GM21717 (cell line): ENCODE measurements at regions not wholly inside any gene's neighbourhood (a gene's known extent, or its start where the extent isn't known, plus 50 kb on each side); places are given as distances from the start of the nearest gene placed in this dataset.

Experiments used
- ATAC-seq: cut with Tn5 transposase; IDR thresholded peaks from one replicate; pipeline ENCODE4 v1.9.1; 2021; ENCODE audit warnings: mild to moderate bottlenecking, moderate library complexity; ENCODE audit not compliant: unreplicated experiment

DNA sequence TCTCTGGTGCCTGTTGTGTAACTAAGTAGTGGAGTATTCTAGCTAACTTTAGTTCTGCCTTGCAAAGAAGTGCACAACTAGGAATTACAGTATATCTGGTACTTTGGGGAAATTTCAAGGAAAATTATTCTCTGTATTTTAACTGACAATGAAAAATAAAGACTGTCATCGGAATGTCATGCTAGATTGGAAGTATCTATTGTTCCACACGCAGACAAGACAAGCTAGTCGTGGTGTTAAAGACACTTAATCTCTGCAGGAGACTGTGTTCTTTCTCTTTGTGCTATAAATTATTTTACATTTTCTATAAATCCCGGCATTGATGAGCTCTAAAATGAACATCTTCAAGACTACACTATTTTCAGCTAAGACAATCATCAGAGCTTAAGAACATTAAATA is 1068.8 kb upstream of the ADGRL4 start:
- no peak for ATAC-seq

DNA sequence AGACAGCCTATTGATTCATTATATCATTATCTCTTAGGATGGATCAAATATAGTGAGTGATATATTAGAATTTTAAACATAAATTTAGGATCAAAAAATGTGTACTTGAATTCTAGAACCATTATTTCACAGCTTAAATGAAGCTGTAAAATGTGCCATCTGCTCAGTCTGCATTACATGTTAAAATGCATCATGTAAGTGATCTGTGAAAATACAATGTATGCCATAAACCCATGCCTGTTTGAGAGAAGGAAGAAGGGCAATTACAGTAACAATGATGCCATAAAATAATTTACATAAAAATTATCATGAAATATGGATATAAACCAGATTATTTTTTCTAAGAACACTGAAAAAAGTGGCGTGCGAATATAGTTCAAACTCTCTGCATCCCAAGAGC is 1066.0 kb upstream of the ADGRL4 start:
- ATAC-seq = no peak

DNA sequence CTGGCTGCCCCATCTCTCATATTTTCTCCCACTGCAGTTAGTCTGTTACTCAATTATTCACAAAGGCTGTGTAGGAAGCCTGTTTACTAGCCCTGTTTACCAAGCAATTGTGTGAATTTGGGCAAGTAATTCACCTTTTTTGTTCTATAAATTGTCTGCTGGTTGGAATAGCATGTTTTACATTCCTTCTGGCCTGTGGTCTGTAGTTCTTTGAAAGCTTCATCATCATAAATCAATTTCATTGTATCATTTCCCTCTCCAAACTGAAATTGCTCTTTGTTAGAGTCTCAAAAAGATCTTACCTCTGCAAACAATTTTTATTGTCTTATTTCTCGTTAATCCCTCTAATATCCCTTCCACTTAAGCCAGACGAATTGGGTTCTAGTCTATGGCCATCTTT is 1059.5 kb upstream of the ADGRL4 start:
- ATAC-seq = no peak

DNA sequence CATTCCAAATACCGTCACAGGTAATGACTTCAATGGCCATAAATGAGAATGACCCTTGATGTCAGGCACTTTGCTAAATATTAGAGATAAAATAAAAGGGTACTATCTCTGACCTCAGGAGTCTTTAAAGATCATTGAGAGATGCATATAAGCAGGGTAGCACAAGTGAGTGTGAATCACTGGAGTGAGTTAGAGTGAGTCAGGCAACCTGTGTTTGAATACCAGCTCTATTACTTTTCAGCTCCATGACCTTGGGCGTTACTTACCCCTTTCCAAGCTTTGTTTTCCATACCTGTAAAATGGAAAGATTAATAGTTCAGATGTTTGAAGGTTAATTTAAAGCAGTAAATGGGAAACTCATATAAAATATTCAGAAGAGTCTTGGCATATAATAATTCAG is 1058.0 kb upstream of the ADGRL4 start:
- ATAC-seq = no peak

DNA sequence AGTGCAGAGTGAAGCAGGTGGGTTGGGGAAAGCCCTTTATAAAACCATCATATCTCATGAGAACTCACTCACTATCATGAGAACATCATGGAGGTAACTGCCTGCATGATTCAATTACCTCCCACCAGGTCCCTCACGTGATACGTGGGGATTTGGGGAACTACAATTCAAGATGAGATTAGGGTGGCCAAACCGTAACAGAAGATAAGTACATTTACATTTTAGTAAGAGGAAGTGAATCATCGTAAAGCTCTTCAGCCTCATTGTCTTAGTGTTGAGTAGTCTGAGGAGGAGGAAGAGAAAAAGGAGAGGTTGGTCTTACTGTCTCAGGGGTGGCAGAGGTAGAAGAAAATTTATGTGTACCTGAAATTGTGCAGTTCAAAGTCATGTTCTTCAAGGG is 1053.4 kb upstream of the ADGRL4 start:
- ATAC-seq = no peak

DNA sequence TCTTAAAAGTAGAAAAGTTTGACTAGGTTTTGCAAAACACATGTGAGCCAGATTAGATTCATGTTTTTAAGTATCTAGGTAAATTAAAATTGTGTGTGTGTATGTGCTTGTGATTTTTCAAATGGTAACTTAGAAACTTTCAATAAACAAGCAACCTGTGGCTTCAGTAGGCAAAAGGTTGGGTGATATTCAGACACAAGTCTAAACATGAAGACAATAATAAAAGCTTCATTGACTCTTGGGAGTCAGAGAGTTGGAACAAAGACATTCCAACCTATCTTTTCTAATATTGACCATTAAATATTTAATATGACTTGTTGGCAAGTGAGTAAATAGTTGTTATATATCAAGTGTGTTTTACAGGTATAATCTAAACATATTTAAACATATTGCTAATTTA is 1049.6 kb upstream of the ADGRL4 start:
- ATAC-seq = no peak

DNA sequence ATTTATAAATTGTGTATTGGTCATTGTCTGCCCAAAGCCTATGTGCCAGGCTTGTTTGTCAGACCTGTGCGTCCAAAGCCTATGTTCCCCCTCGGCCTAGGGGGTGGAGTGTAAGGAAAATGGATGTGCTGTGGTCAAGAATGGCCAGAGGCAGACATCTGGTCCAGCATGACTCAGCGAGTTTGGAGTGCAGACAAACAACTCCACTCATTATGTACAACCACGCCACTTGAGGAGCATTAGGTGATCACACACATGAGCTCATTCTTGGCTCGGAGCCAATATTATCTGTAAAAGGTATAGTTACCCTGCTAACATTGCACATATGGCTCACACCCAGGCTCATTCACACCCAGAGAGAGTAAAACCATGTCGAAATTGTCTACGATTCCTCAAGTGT is 1047.6 kb upstream of the ADGRL4 start:
- no peak for ATAC-seq

DNA sequence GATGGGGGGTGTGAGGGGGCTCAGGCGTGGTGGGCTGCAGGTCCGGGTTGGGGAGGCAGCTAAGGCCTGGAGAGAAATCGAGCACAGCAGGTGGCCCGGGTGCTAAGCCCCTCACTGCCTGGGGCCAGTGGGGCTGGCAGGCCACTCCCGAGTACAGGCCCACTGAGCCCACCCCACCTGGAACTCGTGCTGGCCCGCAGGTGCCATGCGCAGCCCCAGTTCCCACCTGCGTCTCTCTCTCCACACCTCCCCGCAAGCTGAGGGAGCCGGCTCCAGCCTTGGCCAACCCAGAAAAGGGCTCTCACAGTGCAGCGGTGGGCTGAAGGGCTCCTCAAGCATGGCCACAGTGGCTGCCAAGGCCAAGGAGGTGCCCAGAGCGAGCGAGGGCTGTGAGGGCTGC is 1047.1 kb upstream of the ADGRL4 start:
- ATAC-seq = no peak

DNA sequence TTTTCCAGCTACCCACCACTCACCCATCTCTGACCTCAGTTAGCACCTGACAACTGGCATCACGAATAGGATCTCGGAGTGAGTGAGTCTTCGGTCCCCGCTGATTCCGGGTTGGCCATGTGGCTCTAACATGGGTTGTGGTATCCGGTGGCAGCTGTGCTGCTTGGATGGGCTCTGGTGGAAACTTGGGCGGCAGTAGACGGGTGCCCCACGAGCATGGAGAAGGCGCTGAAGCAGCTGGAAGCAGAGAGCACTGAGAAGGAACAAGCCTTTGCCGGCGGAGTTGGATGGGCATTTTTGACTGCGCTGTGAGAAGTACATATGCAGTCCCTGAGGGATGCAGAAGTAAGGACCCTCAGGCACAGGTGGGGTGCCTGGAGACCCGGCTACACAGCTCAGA is 1044.0 kb upstream of the ADGRL4 start:
- ATAC-seq = no peak

DNA sequence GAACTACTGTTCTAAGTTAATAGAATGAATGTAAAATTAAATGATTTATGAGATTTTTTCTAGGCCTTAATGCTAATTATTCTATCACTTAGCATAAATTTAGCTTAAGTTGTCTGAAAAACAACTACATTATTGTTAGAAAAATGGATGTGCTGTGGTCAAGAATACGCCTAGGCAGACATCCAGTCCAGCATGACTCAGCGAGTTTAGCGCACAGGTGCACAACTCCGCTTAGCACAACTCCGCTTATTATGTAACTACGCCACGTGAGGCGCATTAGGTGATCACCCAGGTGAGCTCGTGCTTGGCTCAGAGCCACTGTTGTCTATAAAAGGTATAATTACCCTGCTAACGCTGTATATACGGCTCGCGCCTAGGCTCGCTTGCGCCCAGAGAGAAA is 1043.6 kb upstream of the ADGRL4 start:
- ATAC-seq = no peak

DNA sequence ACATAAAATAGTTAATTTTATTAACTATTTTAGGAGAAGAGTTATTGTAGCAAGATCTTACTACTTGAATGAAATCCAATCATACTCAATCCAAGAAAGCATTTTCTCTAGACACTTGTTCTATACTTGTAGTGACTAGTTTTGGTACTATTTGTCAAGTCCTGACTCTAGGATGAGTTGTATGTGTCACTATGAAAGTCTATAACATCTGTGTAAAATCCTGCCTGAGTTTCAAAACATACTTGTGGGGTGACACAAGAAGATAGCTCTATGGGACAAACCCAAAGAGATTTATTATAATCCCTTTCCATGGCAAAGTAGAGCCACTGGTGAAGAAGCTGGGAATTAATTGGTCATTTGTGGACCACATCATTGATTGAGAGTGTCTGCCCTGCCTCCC is 1042.2 kb upstream of the ADGRL4 start:
- ATAC-seq = no peak

DNA sequence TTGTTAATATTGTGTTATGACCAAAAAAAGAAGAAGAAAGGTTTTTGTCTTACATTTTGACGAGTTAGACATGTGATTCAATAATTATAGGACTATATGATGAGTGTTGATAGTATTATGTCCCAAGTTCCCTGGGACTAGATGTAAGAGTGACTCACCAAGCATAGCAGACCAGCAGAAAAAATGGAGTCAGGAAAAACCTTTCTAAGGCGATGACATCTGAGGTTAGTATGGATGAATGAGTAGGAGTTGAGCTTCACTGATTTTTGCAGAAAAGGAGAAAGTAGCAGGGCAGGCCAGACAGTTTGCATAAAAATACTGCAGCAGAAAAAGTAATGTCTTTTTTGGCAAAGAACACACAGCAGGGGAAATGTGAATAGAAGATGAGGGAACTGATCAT is 1041.3 kb upstream of the ADGRL4 start:
- no peak for ATAC-seq

DNA sequence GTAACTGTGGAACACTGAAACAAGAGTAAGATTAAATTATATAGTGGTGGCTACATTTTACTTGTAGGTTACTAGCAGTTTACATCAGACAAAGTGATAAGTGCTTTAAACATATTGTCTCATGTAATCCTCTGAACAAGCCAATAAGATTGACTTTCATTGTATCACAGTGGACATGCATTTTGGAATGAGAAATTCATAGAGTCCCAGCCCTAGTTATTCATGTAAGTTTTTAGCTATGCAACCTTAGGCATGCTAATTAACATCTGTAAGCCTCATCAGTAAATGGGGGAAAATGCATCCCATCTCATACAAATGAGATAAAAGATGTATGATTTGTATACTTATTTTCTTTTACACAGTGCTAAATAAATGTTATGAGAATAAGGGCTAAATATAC is 1038.1 kb upstream of the ADGRL4 start:
- no peak for ATAC-seq

DNA sequence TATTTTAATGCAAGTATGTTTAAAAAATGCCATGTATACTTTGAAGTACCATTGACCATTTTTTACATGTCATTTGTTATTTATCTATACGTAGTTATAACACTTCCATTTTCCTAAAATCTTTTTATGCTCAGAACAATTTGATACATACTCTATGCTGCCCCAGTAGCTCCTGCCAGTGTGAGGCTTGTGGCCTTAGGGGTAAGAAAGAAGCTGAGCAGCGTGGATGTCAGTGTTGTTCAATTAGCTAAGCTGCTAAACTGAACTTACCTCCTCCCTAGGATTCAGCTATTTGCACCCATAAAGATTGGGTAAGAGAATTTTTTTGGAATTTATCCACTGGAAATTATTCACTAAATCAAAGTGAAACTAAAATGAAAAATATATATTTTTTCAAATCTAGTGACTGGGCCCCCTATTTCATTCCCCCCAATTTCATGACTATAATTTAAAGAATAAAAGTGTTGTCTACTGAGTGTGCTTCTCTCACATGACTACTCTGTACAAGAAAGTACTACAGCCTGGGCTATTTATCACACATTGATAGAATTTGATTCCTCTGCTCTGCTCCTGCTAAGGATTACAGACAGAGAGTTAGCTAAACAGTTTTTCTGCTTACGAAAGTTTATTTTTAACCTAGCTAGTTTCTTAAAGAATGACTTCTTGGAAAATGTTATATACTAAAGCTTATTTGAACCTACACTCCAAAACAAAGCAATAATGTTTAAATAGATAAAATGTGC is 1030.3 kb upstream of the ADGRL4 start:
- ATAC-seq = no peak

DNA sequence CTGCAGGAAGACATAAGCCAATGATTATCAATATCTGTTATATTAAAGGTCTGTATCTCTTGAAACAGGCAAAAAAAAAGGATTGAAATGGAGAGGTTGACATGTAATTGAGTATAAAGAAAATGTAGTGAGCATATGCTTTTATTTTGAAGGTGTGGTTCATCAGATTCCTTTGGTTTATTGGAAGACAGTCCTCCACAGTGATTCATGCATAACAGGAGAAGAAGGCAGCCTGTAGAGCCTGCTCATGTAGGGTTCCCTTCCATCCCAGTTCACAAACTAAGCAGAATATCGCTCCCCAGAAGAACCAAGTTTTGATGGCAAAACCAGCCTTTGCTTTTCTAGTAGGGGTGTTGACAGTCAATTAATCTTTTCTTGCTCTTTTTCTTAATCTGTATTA is 1016.8 kb upstream of the ADGRL4 start:
- no peak for ATAC-seq

DNA sequence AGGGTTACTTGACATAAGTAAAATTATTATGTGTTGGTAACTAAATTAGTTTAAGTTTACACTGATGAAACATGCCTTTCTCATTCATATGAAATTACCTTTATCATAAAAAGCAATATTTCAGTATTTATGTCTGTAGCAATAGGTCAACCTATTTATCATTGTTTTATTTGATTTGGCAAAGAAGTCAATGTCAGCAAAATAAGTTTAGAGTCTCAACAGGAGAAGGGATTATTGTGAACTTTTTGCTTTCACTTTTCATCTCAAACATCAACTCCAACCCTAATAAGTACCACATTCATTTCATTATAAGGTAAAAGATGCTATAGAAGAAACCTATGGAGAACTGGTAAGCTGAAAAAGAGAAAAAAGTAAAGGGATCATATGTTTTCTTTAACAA is 1015.4 kb upstream of the ADGRL4 start:
- no peak for ATAC-seq

DNA sequence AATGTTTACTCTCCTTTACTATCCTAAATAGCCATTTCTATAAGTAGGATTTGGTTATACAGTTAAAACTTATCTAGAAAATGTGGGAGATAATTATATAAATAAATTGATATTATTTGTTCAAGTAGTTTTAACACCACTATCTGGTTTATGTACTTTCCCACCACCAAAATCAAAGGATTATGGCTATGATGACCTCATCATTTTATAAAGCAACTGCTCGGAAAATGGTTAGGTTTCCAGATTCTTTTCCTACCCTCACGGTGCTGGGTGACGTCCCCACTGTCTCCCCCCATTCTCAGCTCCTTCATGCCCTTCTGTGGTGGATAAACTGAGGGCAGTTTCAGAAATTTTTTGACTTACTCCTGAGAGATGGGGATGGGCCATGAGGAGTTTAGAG is 1011.8 kb upstream of the ADGRL4 start:
- no peak for ATAC-seq

DNA sequence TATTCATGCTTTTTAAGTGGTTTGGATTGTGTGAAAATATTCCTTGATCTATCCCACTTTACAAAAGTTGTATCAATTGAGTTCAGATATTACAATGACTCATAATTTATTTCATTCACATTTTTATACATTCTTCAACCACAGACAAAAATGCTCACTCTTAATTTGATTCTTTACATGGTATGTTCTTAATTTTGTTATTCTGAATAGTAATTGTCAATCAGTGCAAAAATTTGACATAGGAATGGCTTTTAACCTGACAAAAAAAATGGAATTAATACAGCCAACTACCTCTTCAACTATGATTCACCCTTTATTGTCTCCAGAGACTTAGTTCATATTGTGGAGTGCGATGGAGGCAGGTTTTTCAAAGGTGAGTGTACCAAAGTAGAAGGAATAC is 1002.4 kb upstream of the ADGRL4 start:
- no peak for ATAC-seq

DNA sequence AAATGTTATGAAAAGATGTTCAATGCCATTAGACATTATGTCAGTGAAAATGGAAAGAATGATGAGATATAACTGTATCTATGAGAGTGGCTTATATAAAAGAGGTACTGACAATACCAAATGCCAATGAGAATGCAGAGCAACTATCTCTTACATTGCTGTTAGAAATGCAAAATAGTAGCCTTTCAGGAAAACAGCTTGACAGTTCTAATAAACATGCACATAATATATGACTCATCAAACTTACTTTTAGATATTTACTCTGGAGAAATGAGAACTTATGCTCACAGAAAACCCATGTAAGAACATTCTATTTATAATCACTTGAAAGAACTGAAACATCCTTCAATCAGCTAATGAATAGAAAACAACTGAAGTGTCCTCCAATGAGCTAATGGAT is 996.7 kb upstream of the ADGRL4 start:
- no peak for ATAC-seq

DNA sequence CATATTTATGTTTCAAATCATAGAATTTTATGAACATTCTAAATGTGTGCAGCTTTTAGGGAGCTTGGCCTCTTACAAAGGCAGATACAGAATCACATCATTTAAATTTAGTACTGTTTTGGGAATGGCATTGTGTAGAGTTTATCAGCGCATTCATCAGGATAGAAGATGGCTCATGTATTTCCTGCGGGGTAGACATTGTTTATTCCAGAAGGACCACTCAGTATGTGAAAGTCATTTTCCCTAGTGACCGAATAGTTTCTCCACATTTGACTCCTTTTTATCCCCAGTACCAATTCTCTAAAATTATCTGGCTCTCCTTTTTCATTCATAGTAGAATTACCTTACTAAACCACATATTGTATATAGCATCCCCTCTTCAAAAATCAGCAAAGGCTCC is 981.9 kb upstream of the ADGRL4 start:
- ATAC-seq = no peak

DNA sequence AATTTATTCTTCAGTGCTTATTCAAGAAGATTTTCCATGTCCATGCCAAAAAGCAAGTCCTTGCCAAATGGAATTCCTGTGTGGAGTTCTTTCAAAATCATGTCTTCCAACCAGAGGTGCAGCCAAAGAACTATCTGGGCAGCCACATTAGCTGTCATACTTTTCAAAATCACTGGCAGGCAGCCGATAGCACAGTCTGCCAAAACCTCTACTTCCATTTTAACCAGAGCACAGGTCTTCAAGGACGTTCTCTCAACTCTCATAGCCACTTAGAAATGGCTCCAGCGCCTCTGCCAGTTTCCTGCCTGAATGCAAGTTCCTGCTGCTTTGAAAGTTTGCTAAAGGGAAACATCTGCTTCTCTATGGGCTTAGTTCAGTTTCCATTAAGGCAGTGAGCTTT is 975.7 kb upstream of the ADGRL4 start:
- no peak for ATAC-seq

DNA sequence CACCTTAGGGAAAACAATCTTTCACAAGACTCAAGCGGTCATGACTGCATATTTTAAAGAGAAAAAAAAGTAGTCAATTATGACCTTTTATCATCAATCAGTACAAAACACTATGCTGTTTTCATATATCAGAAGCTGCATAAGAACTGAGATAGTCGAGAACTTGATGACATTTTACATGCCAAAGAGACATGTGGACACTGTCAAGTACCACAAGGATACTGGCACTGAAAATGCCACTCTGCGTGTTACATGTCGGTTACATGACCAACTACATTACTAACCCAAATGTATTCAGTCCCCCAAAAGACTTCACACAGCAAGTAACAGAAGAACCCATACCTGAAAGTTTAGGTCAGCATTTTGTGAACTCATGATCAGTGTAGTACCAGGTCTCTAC is 975.0 kb upstream of the ADGRL4 start:
- no peak for ATAC-seq

DNA sequence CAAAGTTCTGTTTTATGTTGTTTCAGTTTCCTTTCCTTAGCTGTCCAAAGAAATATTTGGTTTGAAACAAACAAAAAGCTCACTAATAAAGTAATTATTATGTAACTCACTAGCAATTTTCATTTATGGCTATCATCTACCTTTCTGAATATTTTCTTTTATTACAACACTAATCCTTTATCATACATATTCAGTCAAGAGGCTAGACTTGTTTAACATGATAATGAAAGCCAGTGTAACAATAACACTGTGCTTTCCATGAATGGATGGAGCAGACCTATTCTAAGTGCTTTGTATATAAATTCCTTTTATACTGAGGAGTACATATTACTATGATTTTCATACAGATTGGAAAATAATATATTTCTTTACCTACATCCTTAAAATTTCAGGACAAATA is 972.8 kb upstream of the ADGRL4 start:
- no peak for ATAC-seq

DNA sequence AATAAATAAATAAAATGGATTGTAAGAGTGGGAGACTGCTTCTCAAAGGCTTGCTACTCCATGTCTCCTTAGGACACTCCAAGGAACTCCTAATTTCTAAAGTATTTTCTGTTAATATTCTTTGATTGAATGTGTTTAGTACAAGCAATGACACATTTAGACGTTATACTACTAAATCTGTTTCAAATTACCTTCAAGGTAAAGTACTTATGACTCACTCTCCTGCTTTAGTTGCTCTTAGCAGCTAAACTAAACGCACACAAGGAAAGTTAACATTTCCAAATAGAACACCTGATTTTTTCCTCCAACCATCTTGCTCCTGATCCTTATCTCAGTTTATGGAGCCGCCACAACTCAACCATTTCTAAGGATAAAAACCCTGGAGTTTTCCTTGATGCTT is 969.8 kb upstream of the ADGRL4 start:
- no peak for ATAC-seq
